D721Med (cell line): ENCODE measurements at regions not wholly inside any gene's neighbourhood (a gene's known extent, or its start where the extent isn't known, plus 50 kb on each side); places are given as distances from the start of the nearest gene placed in this dataset.

Source experiments
- DNase-seq: peaks from one replicate; pipeline ENCODE4 v3.0.0; 2011; ENCODE audit warnings: low spot score; ENCODE audit not compliant: insufficient read length
- FAIRE-seq: peaks from 2 replicates; lab custom pipeline; 2011; peaks lifted over from hg19 to GRCh38; lab: Jason Lieb, UNC
- TF ChIP-seq, protein P1 (sequence below): IDR thresholded peaks from 2 replicates; pipeline ENCODE4 v1.5.1; 2012; ENCODE audit warnings: mild to moderate bottlenecking, control low read depth; ENCODE audit not compliant: insufficient read depth; ENCODE audit errors: missing control alignments

DNA sequence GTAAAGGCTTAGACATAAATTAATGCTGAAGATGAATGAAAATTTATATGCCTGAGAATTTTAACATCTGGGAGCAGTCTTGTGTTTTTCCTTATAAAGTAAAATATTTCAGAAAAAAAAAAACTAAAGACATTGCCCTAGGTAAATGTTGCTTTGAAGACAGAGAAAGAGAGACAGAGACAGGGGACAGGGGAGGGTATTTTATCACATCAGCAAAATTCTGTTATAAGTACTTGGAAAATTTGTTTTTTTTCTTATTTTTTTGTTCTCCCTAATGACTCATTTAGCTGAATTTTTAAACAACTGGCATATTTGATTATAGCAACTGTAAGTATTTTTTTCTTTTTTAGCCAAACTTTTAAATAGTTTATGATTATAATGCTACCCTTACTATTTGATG, 1540.6 kb upstream of the GBE1 start:
- FAIRE-seq (no peak), DNase-seq (no peak)
- TF ChIP-seq, protein P1, sequence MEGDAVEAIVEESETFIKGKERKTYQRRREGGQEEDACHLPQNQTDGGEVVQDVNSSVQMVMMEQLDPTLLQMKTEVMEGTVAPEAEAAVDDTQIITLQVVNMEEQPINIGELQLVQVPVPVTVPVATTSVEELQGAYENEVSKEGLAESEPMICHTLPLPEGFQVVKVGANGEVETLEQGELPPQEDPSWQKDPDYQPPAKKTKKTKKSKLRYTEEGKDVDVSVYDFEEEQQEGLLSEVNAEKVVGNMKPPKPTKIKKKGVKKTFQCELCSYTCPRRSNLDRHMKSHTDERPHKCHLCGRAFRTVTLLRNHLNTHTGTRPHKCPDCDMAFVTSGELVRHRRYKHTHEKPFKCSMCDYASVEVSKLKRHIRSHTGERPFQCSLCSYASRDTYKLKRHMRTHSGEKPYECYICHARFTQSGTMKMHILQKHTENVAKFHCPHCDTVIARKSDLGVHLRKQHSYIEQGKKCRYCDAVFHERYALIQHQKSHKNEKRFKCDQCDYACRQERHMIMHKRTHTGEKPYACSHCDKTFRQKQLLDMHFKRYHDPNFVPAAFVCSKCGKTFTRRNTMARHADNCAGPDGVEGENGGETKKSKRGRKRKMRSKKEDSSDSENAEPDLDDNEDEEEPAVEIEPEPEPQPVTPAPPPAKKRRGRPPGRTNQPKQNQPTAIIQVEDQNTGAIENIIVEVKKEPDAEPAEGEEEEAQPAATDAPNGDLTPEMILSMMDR, result no peak

DNA sequence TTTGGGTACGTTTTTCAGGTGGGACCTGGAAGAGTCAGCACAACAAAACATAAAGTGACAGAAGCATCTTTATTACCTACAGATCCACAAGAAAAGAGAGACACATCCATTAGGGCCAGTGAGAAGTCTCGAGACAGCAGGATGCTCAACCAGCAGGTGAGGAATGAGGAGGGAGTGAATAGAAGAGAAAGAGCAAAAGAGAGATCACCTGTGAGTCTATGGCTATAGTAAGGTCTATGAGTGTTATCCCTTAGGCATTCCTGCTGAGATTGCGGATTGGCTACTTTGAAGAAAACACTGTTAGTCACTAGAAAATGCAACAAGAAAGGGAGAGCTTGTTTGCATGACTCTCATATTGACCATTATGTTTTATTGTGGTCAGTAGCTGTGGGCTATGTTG, 1556.2 kb upstream of the GBE1 start:
- DNase-seq, result no peak
- FAIRE-seq, result no peak
- TF ChIP-seq, protein P1, result no peak

DNA sequence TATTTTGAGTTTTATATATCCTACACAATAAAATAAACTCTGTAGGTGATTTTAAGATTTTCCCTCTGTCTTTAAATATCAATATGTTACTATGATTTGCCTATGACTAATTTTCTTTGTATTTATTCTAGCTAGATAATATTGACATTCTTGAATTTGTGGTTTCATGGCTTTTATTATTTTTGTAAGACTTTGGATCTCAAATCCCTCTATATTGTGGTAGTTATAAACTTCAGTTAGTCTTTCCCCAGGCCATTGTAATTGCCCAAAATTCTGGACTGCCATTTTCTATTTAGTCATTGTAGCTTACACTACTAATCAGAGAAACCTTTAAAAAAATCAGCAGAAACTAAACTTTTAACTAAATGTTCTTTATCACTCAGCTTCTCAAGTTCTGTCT, 1559.3 kb upstream of the GBE1 start:
- no peak for DNase-seq
- TF ChIP-seq, protein P1, result no peak
- FAIRE-seq, result no peak

DNA sequence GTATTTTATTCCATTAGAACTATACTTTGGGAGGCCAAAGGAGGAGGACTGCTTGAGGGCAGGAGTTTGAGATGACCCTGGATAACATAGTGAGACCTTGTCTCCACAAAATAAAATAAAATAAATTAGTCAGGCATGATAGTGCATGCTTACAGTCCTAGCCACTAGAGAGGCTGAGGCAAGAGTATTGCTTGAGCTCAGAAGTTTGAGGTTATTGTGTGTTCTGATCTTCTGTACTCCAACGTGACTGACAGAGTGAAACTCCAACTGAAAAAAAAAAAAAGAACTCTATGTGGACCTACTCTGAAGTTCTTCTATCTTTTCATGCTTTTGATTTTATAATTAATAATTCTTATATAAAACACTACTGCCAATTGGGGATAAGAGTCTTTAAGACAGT, 1560.0 kb upstream of the GBE1 start:
- FAIRE-seq (no peak), DNase-seq (no peak)
- TF ChIP-seq, protein P1, result no peak

DNA sequence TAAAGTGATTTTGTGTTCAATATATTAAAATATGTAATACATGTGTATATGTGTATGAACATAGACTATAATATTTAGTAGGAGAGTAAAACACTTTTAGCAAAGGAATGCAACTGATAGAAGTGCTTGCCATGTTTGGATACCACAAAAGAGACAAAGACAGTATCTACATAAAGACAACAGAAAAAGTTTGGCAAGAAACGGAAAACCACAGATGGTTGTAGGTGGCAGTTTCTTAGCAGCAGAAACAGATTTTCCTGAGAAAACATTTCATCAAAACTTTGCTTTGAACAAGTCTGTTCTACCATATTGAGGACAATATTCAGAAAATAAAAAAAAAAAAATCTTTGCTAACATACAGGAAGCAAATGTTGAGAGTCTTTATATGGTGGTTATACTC, 1560.4 kb upstream of the GBE1 start:
- TF ChIP-seq, protein P1, result no peak
- DNase-seq (no peak), FAIRE-seq (no peak)

DNA sequence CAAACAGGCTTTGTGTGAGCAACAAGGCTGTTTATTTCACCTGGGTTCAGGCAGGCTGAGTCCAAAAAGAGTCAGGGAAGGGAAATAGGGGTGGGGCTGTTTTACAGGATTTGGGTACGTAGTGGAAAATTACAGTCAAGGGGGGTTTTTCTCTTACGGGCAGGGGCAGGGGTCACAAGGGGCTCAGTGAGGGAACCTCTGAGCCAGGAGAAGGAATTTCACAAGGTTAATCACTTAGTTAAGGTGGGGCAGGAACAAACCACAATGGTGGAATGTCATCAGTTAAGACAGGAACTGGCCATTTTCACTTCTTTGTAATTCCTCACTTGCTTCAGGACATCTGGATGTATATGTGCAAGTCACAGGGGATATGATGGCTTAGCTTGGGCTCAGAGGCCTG, 1592.8 kb upstream of the GBE1 start:
- DNase-seq (no peak), FAIRE-seq (no peak)
- TF ChIP-seq, protein P1, result no peak

DNA sequence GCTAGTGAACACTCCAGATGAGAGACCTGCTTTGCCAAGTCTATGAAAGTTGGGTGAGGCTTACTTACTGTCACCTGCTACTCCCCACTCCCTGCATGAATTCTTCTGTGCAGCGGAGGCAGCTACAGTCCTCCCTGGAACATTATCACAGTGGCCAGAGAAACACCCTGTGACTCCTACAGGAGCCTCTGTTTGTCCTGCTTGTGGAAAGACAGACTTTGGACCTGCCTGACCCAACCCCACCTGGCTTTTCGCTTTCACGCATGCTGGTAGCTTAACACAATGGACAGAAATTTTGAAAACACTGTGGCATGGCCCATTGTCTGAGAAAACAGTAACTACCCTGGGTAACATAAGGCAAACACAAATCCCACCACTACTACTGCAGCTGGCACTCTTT, 1565.5 kb upstream of the CADM2 start:
- FAIRE-seq, result no peak
- TF ChIP-seq, protein P1, result no peak
- DNase-seq, result no peak
